ENCODE measurements at regions not wholly inside any gene's neighbourhood (a gene's known extent, or its start where the extent isn't known, plus 50 kb on each side); places are given as distances from the start of the nearest gene placed in this dataset.
"Not testable (repeated sequence)": the region's sequence is repeated elsewhere in the genome, so short reads cannot be mapped to it uniquely, and the experiment has no call there.

DNA sequence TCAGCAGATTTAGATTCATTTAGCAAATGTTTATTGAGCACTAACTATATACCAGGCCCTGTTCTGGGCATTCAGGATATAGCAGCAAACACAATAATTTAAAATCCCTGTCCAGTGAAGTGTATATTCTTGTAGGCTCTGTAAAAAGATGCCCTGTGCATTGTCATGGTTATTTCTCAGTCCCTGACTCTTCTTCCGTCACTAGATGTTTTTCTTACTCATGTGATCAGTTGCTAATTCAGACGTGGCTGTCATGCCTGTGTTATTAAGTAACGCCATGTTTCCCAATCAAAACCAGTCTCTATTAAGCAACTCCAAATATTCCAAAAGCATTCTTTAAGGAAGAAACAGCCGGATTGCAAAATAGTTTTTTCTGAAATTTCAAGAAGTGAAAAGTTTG is 118.7 kb upstream of the NBPF19 start:
- H3K9me3 Mint-ChIP-seq, H3K27me3 Mint-ChIP-seq, H3K36me3 Mint-ChIP-seq, H3K27ac Mint-ChIP-seq, H3K4me3 Mint-ChIP-seq, H3K4me1 Mint-ChIP-seq: not testable (repeated sequence)

- not testable (repeated sequence) for H3K36me3 Mint-ChIP-seq, H3K4me1 Mint-ChIP-seq, H3K27ac Mint-ChIP-seq, H3K9me3 Mint-ChIP-seq, H3K27me3 Mint-ChIP-seq, H3K4me3 Mint-ChIP-seq
Observed at GRCh38 chr1:149360351-149360750, 114.5 kb upstream of the NBPF19 start.

DNA sequence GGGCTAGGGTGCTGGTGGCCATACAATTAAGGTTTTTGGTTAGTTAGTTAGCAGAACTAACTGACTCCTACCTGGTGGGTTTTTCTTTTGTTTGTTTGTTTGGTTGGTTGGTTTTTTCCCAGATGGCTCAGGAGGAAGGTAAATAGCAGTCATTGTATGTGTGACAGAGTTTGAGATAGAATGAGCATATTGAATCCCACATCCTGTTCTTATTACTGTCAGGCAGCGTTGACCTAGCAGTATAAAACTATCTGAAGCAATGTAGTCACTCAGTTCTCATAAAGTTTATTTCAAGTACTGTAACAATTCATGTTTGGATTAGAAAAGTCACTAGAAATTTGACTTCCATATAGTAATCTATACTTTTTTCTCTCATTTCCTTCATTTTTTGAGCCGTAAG is 113.5 kb upstream of the NBPF19 start:
- not testable (repeated sequence) for H3K27me3 Mint-ChIP-seq, H3K9me3 Mint-ChIP-seq, H3K27ac Mint-ChIP-seq, H3K4me3 Mint-ChIP-seq, H3K4me1 Mint-ChIP-seq, H3K36me3 Mint-ChIP-seq

DNA sequence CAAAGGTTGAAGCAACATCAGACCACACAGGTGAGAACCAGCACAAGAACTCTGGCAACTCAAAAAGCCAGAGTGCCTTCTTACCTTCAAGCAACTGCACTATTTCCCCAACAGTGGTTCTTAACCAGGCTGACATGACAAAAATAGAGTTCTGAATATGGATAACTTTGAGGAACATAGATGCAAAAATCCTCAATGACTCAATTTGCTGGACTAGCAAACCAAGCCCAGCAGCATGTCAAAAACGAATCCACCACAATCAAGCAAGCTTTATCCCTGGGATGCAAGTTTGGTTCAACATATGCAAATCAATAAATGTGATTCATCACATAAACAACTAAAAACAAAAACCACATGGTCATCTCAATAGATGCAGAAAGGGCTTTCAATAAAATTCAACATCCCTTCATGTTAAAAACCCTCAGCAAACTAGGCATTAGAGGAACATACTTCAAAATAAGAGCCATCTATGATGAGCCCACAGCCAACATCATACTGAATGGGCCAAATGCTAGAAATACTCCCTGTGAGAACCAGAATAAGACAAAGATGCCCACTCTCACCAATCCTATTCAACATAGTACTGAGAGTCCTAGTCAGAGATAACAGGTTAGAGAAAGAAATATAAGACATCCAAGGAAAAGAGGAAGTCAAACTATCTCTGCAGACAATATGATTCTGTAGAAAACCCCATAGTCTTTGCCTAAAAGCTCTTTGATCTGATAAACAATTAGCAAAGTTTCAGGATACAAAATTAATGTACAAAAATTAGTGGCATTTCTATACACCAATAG is 110.5 kb upstream of the NBPF19 start:
- not testable (repeated sequence) for H3K4me3 Mint-ChIP-seq, H3K36me3 Mint-ChIP-seq, H3K4me1 Mint-ChIP-seq, H3K27ac Mint-ChIP-seq, H3K9me3 Mint-ChIP-seq, H3K27me3 Mint-ChIP-seq

DNA sequence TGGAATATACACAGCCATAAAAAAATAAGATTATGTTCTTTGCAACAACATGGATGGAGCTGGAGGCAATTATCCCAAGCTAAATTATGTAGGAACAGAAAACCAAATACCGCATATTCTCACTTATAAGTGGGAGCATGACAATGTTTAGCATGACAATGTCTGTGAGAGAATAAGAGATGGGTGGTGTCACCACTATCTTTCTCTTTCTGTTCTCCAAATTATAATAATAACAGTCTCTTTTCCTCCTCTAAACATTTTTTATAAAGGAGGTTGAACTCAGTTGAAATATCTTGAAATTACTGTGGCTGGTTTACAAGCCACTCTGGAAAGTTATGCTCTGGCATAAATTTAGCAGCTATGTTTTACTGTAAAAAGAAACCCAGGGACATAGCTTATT is 108.4 kb upstream of the NBPF19 start:
- H3K4me3 Mint-ChIP-seq, H3K36me3 Mint-ChIP-seq, H3K4me1 Mint-ChIP-seq, H3K9me3 Mint-ChIP-seq, H3K27ac Mint-ChIP-seq, H3K27me3 Mint-ChIP-seq: not testable (repeated sequence)

- H3K4me1 Mint-ChIP-seq, H3K27me3 Mint-ChIP-seq, H3K27ac Mint-ChIP-seq, H3K9me3 Mint-ChIP-seq, H3K4me3 Mint-ChIP-seq, H3K36me3 Mint-ChIP-seq: not testable (repeated sequence)
Observed at GRCh38 chr1:149367472-149368044, 107.3 kb upstream of the NBPF19 start.

GRCh38 chr1:149368337-149368736 is 106.5 kb upstream of the NBPF19 start:
- H3K4me1 Mint-ChIP-seq, H3K36me3 Mint-ChIP-seq, H3K9me3 Mint-ChIP-seq, H3K27ac Mint-ChIP-seq, H3K4me3 Mint-ChIP-seq, H3K27me3 Mint-ChIP-seq: not testable (repeated sequence)

- not testable (repeated sequence) for H3K36me3 Mint-ChIP-seq, H3K4me1 Mint-ChIP-seq, H3K27me3 Mint-ChIP-seq, H3K27ac Mint-ChIP-seq, H3K9me3 Mint-ChIP-seq, H3K4me3 Mint-ChIP-seq
Observed at GRCh38 chr1:149369081-149369480, 105.8 kb upstream of the NBPF19 start.

GRCh38 chr1:149371955-149372354 is 102.9 kb upstream of the NBPF19 start:
- not testable (repeated sequence) for H3K27ac Mint-ChIP-seq, H3K4me3 Mint-ChIP-seq, H3K27me3 Mint-ChIP-seq, H3K4me1 Mint-ChIP-seq, H3K36me3 Mint-ChIP-seq, H3K9me3 Mint-ChIP-seq

GRCh38 chr1:149378462-149378861 is 96.4 kb upstream of the NBPF19 start:
- not testable (repeated sequence) for H3K27ac Mint-ChIP-seq, H3K27me3 Mint-ChIP-seq, H3K9me3 Mint-ChIP-seq

GRCh38 chr1:149390173-149390926 is 84.5 kb upstream of the NBPF19 start:
- not testable (repeated sequence) for H3K4me1 Mint-ChIP-seq, H3K9me3 Mint-ChIP-seq, H3K36me3 Mint-ChIP-seq, H3K27me3 Mint-ChIP-seq
- peak overlapping the region in 2 of 3 donors; percentile 23 to 42 for H3K27ac Mint-ChIP-seq
- peak overlapping the region; percentile 72 to 92 (median 86) for H3K4me3 Mint-ChIP-seq

More at GRCh38 chr1:149378462-149378861, 96.4 kb upstream of the NBPF19 start:
- not testable (repeated sequence) for H3K4me1 Mint-ChIP-seq, H3K36me3 Mint-ChIP-seq, H3K4me3 Mint-ChIP-seq

- not testable (repeated sequence) for H3K4me1 Mint-ChIP-seq, H3K27ac Mint-ChIP-seq, H3K4me3 Mint-ChIP-seq
Observed at GRCh38 chr1:149390931-149391330, 83.9 kb upstream of the NBPF19 start.

DNA sequence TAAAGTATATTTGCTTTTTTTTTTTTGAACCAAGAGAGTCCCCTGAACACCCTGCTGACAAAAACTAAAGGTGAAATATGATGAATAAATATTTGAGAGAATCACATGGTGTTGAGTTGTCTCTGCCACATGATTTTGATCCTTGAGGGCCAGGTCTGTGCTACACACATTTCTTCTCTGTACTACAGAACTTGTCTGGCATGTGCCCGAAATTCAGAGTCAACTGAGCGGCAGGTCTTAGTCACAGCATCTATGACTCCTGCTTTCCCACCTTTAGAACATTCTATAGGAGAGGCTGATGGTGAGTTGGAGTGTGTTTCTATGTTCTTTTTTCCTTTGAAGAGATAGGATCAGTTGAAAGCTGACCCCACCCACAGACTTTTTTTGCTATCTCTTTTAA is 79.0 kb upstream of the NBPF19 start:
- H3K27me3 Mint-ChIP-seq, H3K27ac Mint-ChIP-seq: not testable (repeated sequence)

More at GRCh38 chr1:149390931-149391330, 83.9 kb upstream of the NBPF19 start:
- H3K27me3 Mint-ChIP-seq, H3K9me3 Mint-ChIP-seq, H3K36me3 Mint-ChIP-seq: not testable (repeated sequence)

DNA sequence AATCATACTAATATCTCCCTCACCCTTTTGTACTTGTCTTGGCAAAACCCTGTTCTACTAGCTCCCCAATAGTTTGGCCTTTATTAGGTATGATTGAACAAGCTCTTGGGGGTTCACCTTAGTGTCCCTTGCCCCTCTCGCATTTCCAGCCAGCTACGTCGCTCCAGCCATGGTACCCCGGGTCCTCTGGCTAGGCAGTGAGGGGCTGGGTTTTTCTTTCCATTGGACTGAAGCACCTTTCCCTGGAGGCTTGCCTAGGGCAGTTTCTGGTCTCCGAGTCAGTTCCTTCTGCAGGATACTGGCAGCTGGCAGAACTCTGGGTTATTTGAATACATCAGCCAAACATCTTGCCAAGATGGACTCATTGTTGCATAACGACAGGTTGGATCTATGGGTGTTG is 76.3 kb upstream of the NBPF19 start:
- not testable (repeated sequence) for H3K4me1 Mint-ChIP-seq, H3K36me3 Mint-ChIP-seq, H3K9me3 Mint-ChIP-seq, H3K27ac Mint-ChIP-seq, H3K27me3 Mint-ChIP-seq
- H3K4me3 Mint-ChIP-seq = peak overlapping the region in 1 of 4 donors; percentile 83

More for the DNA sequence above, 79.0 kb upstream of the NBPF19 start:
- H3K4me3 Mint-ChIP-seq, H3K36me3 Mint-ChIP-seq, H3K4me1 Mint-ChIP-seq, H3K9me3 Mint-ChIP-seq: not testable (repeated sequence)

- H3K27ac Mint-ChIP-seq, H3K9me3 Mint-ChIP-seq, H3K36me3 Mint-ChIP-seq, H3K4me3 Mint-ChIP-seq, H3K27me3 Mint-ChIP-seq, H3K4me1 Mint-ChIP-seq: not testable (repeated sequence)
Observed at GRCh38 chr1:149408404-149408803, 66.4 kb upstream of the NBPF19 start.

GRCh38 chr1:149415373-149415772 is 59.5 kb upstream of the NBPF19 start:
- H3K27ac Mint-ChIP-seq, H3K27me3 Mint-ChIP-seq, H3K4me1 Mint-ChIP-seq, H3K36me3 Mint-ChIP-seq, H3K9me3 Mint-ChIP-seq, H3K4me3 Mint-ChIP-seq: not testable (repeated sequence)

All from IgD-negative memory B cell (primary cell).